WI38 (cell line): ENCODE measurements at regions not wholly inside any gene's neighbourhood (a gene's known extent, or its start where the extent isn't known, plus 50 kb on each side); places are given as distances from the start of the nearest gene placed in this dataset.

Experiments
- H3K4me3 ChIP-seq: 2 replicates; pipeline ENCODE4 v1.5.1; 2011; ENCODE audit warnings: low read depth, mild to moderate bottlenecking, control low read depth, low read length
- CTCF ChIP-seq: IDR thresholded peaks from 2 replicates; pipeline ENCODE4 v1.5.1; 2012; ENCODE audit warnings: low read depth, mild to moderate bottlenecking, control low read depth, low read length

DNA sequence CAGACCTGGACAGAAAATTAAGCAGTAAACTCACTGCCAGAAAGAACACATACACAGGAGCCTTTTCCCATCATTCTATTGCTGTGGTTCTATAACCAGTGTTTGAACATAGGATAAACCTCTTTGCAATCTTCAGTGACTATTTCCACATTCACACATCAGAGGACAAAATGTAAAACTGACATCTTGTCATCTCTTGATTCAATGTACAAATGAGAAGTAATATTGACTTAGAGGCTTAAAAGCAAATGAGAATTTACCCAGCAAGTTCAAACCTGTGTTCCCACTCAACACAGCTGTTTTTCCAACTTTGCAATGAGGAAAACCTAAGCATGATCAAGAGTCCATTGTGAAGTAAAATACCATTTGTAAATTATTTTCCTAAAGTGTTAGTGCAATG lies 307.1 kb upstream of the CPXCR1 start:
- no peak for TF ChIP-seq CTCF
- no peak overlapping the region for H3K4me3 ChIP-seq
